ENCODE measurements at regions not wholly inside any gene's neighbourhood (a gene's known extent, or its start where the extent isn't known, plus 50 kb on each side); places are given as distances from the start of the nearest gene placed in this dataset.

- DNase-seq, result no peak
Measured at GRCh38 chr11:116471608-116472256, 301.1 kb downstream of the BUD13 start.

GRCh38 chr11:116468699-116469098, 304.1 kb downstream of the BUD13 start:
- DNase-seq, result no peak

GRCh38 chr11:116467823-116468222, 305.0 kb downstream of the BUD13 start:
- DNase-seq, result no peak

- no peak for DNase-seq
Measured at GRCh38 chr11:116466801-116467200, 306.0 kb downstream of the BUD13 start.

- no peak for DNase-seq
Measured at GRCh38 chr11:116466191-116466590, 306.6 kb downstream of the BUD13 start.

- DNase-seq, result no peak
Measured at GRCh38 chr11:116465056-116465455, 307.7 kb downstream of the BUD13 start.

GRCh38 chr11:116461789-116462188, 311.0 kb downstream of the BUD13 start:
- no peak for DNase-seq

GRCh38 chr11:116460156-116460920, 312.4 kb downstream of the BUD13 start:
- DNase-seq, result no peak

GRCh38 chr11:116459185-116460045, 313.4 kb downstream of the BUD13 start:
- no peak for DNase-seq

- DNase-seq, result no peak
Measured at GRCh38 chr11:116458546-116458945, 314.2 kb downstream of the BUD13 start.

GRCh38 chr11:116457336-116458007, 315.3 kb downstream of the BUD13 start:
- DNase-seq, result no peak

GRCh38 chr11:116454951-116455350, 317.8 kb downstream of the BUD13 start:
- DNase-seq, result no peak

- peak; percentile 29 to 56 for DNase-seq
Measured at GRCh38 chr11:116454020-116454645, 318.7 kb downstream of the BUD13 start.

GRCh38 chr11:116452461-116452860, 320.3 kb downstream of the BUD13 start:
- DNase-seq, result no peak

- no peak for DNase-seq
Measured at GRCh38 chr11:116449522-116449921, 323.3 kb downstream of the BUD13 start.

GRCh38 chr11:116446048-116446941, 326.5 kb downstream of the BUD13 start:
- DNase-seq, result no peak

GRCh38 chr11:116445108-116446047, 327.4 kb downstream of the BUD13 start:
- DNase-seq, result no peak

GRCh38 chr11:116442238-116442752, 330.5 kb downstream of the BUD13 start:
- no peak for DNase-seq

- DNase-seq, result no peak
Measured at GRCh38 chr11:116439361-116439677, 333.5 kb downstream of the BUD13 start.
